IPS-NIHi11 (cell line): ENCODE measurements at regions not wholly inside any gene's neighbourhood (a gene's known extent, or its start where the extent isn't known, plus 50 kb on each side); places are given as distances from the start of the nearest gene placed in this dataset.
"Not testable (repeated sequence)": the region's sequence is repeated elsewhere in the genome, so short reads cannot be mapped to it uniquely, and the experiment has no call there.

Source experiments
- DNase-seq: peaks from one replicate; pipeline ENCODE4 v3.0.0; 2012; ENCODE audit warnings: mixed read lengths, low spot score

GRCh38 chr3:187852842-187853730, 107.8 kb upstream of the BCL6 start:
- no peak for DNase-seq

GRCh38 chr3:187855131-187855530, 109.9 kb upstream of the BCL6 start:
- DNase-seq = no peak

- DNase-seq = no peak
Observed at GRCh38 chr3:187856555-187856954, 111.3 kb upstream of the BCL6 start.

GRCh38 chr3:187858041-187858440, 112.8 kb upstream of the BCL6 start:
- DNase-seq = no peak

- no peak for DNase-seq
Observed at GRCh38 chr3:187858711-187859110, 113.4 kb upstream of the BCL6 start.

GRCh38 chr3:187862701-187863277, 117.5 kb upstream of the BCL6 start:
- DNase-seq = not testable (repeated sequence)

GRCh38 chr3:187870360-187871203, 125.3 kb upstream of the BCL6 start:
- no peak for DNase-seq

- no peak for DNase-seq
Observed at GRCh38 chr3:187871204-187871591, 125.9 kb upstream of the BCL6 start.

- DNase-seq = no peak
Observed at GRCh38 chr3:187871848-187872247, 126.6 kb upstream of the BCL6 start.

- DNase-seq = no peak
Observed at GRCh38 chr3:187873843-187874242, 128.6 kb upstream of the BCL6 start.

- DNase-seq = no peak
Observed at GRCh38 chr3:187875863-187876262, 130.6 kb upstream of the BCL6 start.

GRCh38 chr3:187878772-187879518, 133.7 kb upstream of the BCL6 start:
- no peak for DNase-seq

GRCh38 chr3:187880441-187880840, 135.2 kb upstream of the BCL6 start:
- DNase-seq = no peak

GRCh38 chr3:187880851-187881250, 135.6 kb upstream of the BCL6 start:
- DNase-seq = no peak

- DNase-seq = no peak
Observed at GRCh38 chr3:187888701-187889100, 143.4 kb upstream of the BCL6 start.

- DNase-seq = no peak
Observed at GRCh38 chr3:187889106-187889505, 143.8 kb upstream of the BCL6 start.

GRCh38 chr3:187889601-187890404, 144.5 kb upstream of the BCL6 start:
- DNase-seq = no peak

GRCh38 chr3:187890405-187890752, 145.1 kb upstream of the BCL6 start:
- not testable (repeated sequence) for DNase-seq

- no peak for DNase-seq
Observed at GRCh38 chr3:187896646-187897045, 151.4 kb upstream of the BCL6 start.

- DNase-seq = no peak
Observed at GRCh38 chr3:187899246-187899645, 154.0 kb upstream of the BCL6 start.
